Stimulated activated CD4-positive, alpha-beta T cell treated with anti-CD3 and anti-CD28 coated beads, Interleukin-1b, Interleukin-23, amount 100 ng/mL, for 1 hour (primary cell): ENCODE measurements at regions not wholly inside any gene's neighbourhood (a gene's known extent, or its start where the extent isn't known, plus 50 kb on each side); places are given as distances from the start of the nearest gene placed in this dataset.

Source experiments
- DNase-seq, 2 donors: peaks; one replicate each; pipeline ENCODE4 v3.0.0-alpha.2; 2020; ENCODE audit warnings: low read depth in 2 of 2

GRCh38 chr10:8481718-8482504 lies 427.4 kb downstream of the GATA3 start:
- DNase-seq, result no peak

GRCh38 chr10:8485032-8485431 lies 430.5 kb downstream of the GATA3 start:
- no peak for DNase-seq

GRCh38 chr10:8487346-8487745 lies 432.9 kb downstream of the GATA3 start:
- no peak for DNase-seq

- no peak for DNase-seq
These were observed 434.7 kb downstream of the GATA3 start for GRCh38 chr10:8489232-8489631.

GRCh38 chr10:8489823-8490222 lies 435.3 kb downstream of the GATA3 start:
- no peak for DNase-seq

GRCh38 chr10:8498290-8498689 lies 443.8 kb downstream of the GATA3 start:
- DNase-seq, result no peak

- DNase-seq, result no peak
These were observed 444.4 kb downstream of the GATA3 start for GRCh38 chr10:8498881-8499280.

GRCh38 chr10:8499312-8499711 lies 444.8 kb downstream of the GATA3 start:
- no peak for DNase-seq

GRCh38 chr10:8499752-8500390 lies 445.4 kb downstream of the GATA3 start:
- DNase-seq, result no peak

GRCh38 chr10:8502573-8502972 lies 448.1 kb downstream of the GATA3 start:
- no peak for DNase-seq

GRCh38 chr10:8504499-8504898 lies 450.0 kb downstream of the GATA3 start:
- no peak for DNase-seq

GRCh38 chr10:8507156-8507555 lies 452.7 kb downstream of the GATA3 start:
- DNase-seq, result no peak

GRCh38 chr10:8508882-8509281 lies 454.4 kb downstream of the GATA3 start:
- no peak for DNase-seq

- no peak for DNase-seq
These were observed 456.0 kb downstream of the GATA3 start for GRCh38 chr10:8510471-8510870.

GRCh38 chr10:8511026-8511425 lies 456.5 kb downstream of the GATA3 start:
- DNase-seq, result no peak

GRCh38 chr10:8513155-8514147 lies 459.0 kb downstream of the GATA3 start:
- DNase-seq, result no peak

- DNase-seq, result no peak
These were observed 465.9 kb downstream of the GATA3 start for GRCh38 chr10:8520382-8520781.

- no peak for DNase-seq
These were observed 473.3 kb downstream of the GATA3 start for GRCh38 chr10:8527773-8528172.

- DNase-seq, result no peak
These were observed 476.6 kb downstream of the GATA3 start for GRCh38 chr10:8531116-8531515.

GRCh38 chr10:8532647-8533046 lies 478.2 kb downstream of the GATA3 start:
- no peak for DNase-seq

GRCh38 chr10:8533462-8533861 lies 479.0 kb downstream of the GATA3 start:
- no peak for DNase-seq

GRCh38 chr10:8534096-8534495 lies 479.6 kb downstream of the GATA3 start:
- no peak for DNase-seq
